ENCODE measurements at regions not wholly inside any gene's neighbourhood (a gene's known extent, or its start where the extent isn't known, plus 50 kb on each side); places are given as distances from the start of the nearest gene placed in this dataset.

DNA sequence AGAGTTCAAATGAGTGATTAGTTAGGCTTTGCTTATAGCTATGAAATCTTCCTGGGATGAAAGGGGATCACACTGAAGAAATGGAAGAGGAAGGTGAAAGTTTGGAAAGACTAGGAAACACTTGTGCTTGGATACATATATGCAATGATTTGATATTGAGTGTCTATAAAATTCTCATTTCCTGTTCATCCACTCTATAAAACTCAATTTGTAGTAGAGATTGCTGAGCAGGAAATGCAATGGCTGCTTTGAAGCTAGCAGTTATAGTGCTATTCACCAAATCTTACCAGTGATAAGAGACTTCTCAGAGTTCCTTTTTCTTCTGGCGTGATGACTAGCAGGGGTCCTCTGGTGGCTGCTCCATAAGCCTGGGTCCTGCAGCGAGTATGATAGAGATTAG lies 128.1 kb upstream of the HPF1 start:
- Histone ChIP-seq H3K27me3 (peaks cover 0 to 3% (median 0%) of the 10 kb centered on the region in 9 donors), H3K4me3 (no peak overlapping the region), H3K9me3 (peaks cover 0 to 12% (median 0%) of the 10 kb centered on the region in 12 donors), H3K27ac (no peak overlapping the region), H3K36me3 (no peaks in the 10 kb centered on the region), H3K4me1 (no peaks in the 10 kb centered on the region)
- intact Hi-C loops (cut with DNase I) = no loop called here
- no peak for ATAC-seq
- TF ChIP-seq, protein P1, sequence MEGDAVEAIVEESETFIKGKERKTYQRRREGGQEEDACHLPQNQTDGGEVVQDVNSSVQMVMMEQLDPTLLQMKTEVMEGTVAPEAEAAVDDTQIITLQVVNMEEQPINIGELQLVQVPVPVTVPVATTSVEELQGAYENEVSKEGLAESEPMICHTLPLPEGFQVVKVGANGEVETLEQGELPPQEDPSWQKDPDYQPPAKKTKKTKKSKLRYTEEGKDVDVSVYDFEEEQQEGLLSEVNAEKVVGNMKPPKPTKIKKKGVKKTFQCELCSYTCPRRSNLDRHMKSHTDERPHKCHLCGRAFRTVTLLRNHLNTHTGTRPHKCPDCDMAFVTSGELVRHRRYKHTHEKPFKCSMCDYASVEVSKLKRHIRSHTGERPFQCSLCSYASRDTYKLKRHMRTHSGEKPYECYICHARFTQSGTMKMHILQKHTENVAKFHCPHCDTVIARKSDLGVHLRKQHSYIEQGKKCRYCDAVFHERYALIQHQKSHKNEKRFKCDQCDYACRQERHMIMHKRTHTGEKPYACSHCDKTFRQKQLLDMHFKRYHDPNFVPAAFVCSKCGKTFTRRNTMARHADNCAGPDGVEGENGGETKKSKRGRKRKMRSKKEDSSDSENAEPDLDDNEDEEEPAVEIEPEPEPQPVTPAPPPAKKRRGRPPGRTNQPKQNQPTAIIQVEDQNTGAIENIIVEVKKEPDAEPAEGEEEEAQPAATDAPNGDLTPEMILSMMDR (IDR thresholded peaks at IDR 0.05) = no peak
- TF ChIP-seq POLR2A (IDR thresholded peaks at IDR 0.05) = no peak
- DNase-seq = no peak
- 61 to 69% (median 65%) methylated on average over 2 of the region's 2 CpGs for WGBS, 4 donors

DNA sequence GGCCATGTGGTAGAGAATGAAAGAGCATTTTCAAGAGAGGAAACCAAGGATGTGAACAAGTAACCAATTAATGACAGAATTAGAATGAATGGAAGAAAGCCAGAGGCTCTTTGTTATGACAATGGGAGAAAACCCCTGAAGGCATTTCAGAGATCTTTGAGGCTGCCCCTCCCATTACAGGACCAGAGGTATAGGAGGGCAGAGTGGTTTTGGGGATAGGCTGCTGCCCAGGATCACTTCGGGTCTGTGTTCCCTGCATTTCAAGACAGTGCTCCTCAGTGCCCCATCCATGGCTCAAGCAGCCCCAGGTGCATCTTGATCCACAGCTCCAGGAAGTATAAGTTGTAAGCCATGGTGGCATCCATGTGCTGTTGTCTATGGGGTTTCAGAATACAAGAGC lies 124.0 kb upstream of the HPF1 start:
- no peak for TF ChIP-seq POLR2A (IDR thresholded peaks at IDR 0.05)
- TF ChIP-seq, protein P1 (IDR thresholded peaks at IDR 0.05) = no peak
- no peaks in the 10 kb centered on the region for H3K9me3 ChIP-seq
- ATAC-seq = no peak
- no peaks in the 10 kb centered on the region for H3K36me3 ChIP-seq
- intact Hi-C loops (cut with DNase I) = no loop called here
- H3K27me3 ChIP-seq = peaks cover 0 to 3% (median 0%) of the 10 kb centered on the region in 9 donors
- no peak for DNase-seq
- H3K4me1 ChIP-seq = no peaks in the 10 kb centered on the region
- WGBS, 4 donors = 63 to 92% (median 86%) methylated on average over 1 of the region's 1 CpG
- no peak overlapping the region for H3K4me3 ChIP-seq
- H3K27ac ChIP-seq = no peak overlapping the region

- intact Hi-C loops (cut with DNase I) = no loop called here
- ATAC-seq (no peak), DNase-seq (no peak)
- 41 to 49% (median 46%) methylated on average over 3 of the region's 3 CpGs for WGBS, 4 donors
- H3K4me1 ChIP-seq = no peaks in the 10 kb centered on the region
- no peak overlapping the region for H3K4me3 ChIP-seq
- H3K27ac ChIP-seq = no peak overlapping the region
- TF ChIP-seq, protein P1 (IDR thresholded peaks at IDR 0.05) = no peak
- no peak for TF ChIP-seq POLR2A (IDR thresholded peaks at IDR 0.05)
- H3K36me3 ChIP-seq = no peaks in the 10 kb centered on the region
- H3K27me3 ChIP-seq = peaks cover 0 to 4% (median 0%) of the 10 kb centered on the region in 9 donors
- H3K9me3 ChIP-seq = no peaks in the 10 kb centered on the region
These were observed 112.8 kb upstream of the HPF1 start for GRCh38 chr4:169870507-169870906.

DNA sequence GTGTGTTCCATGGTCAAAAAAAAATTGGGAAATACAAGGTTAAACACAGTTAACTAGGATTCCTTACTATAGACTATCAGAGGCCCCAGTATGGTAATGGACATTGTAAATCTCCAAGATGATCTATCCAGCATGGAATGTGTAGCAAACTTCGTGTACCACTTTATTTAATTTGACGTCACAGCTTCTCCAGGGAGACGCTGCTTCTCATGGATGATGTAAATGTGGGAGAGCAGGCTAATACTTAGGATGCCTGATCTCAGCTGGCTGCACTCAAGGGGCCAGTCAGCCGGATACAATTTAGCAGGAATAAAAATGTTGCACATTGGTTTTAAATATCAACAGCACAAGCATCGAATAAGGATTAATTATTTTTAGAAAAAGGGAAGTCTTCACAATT lies 111.7 kb upstream of the HPF1 start:
- TF ChIP-seq, protein P1 (IDR thresholded peaks at IDR 0.05) = no peak
- no peak for TF ChIP-seq POLR2A (IDR thresholded peaks at IDR 0.05)
- Histone ChIP-seq H3K4me1 (no peaks in the 10 kb centered on the region), H3K4me3 (no peak overlapping the region), H3K36me3 (no peaks in the 10 kb centered on the region), H3K27me3 (peaks cover 0 to 4% (median 0%) of the 10 kb centered on the region in 9 donors), H3K27ac (no peak overlapping the region), H3K9me3 (no peaks in the 10 kb centered on the region)
- DNase-seq (no peak), ATAC-seq (no peak)
- 55 to 65% (median 60%) methylated on average over 5 of the region's 5 CpGs for WGBS, 4 donors
- intact Hi-C loops (cut with DNase I) = no loop called here
